CD8-positive, alpha-beta memory T cell (primary cell): ENCODE measurements at regions not wholly inside any gene's neighbourhood (a gene's known extent, or its start where the extent isn't known, plus 50 kb on each side); places are given as distances from the start of the nearest gene placed in this dataset.

Experiments used
- CTCF ChIA-PET: fragments of 350-600 bp; sonication (Branson Sonifier 250); formaldehyde crosslinking; loops from one replicate; lab custom pipeline; 2021; ENCODE audit warnings: antibody characterized with exemption; lab: Charles Lee
- POLR2A ChIA-PET: fragments of 350-600 bp; sonication (Branson Sonifier 250); formaldehyde crosslinking; loops from one replicate; lab custom pipeline; 2021; ENCODE audit warnings: antibody characterized with exemption; lab: Charles Lee
- DNase-seq, 5 donors: peaks; one replicate each; pipeline versions ENCODE4 v3.0.0 to v3.0.0-alpha.2; 2020 to 2022; ENCODE audit warnings: mixed read lengths in 1 of 5
- H3K27ac ChIP-seq: one replicate; pipeline ENCODE4 v1.7.0; 2013; ENCODE audit warnings: low read depth, mild to moderate bottlenecking, low read length, moderate library complexity
- H3K27me3 ChIP-seq: 2 replicates; pipeline ENCODE4 v1.7.0; 2013; ENCODE audit warnings: low read length, mild to moderate bottlenecking; ENCODE audit not compliant: insufficient read depth, poor library complexity, severe bottlenecking
- H3K36me3 ChIP-seq: 2 replicates; pipeline ENCODE4 v1.7.0; 2013; ENCODE audit warnings: mild to moderate bottlenecking, low read length, moderate library complexity; ENCODE audit not compliant: insufficient read depth
- H3K4me1 ChIP-seq: 2 replicates; pipeline ENCODE4 v1.7.0; 2013; ENCODE audit warnings: mild to moderate bottlenecking, low read length, moderate library complexity; ENCODE audit not compliant: insufficient read depth
- H3K4me3 ChIP-seq: 2 replicates; pipeline ENCODE4 v1.7.0; 2013; ENCODE audit warnings: mild to moderate bottlenecking, low read length
- H3K9me3 ChIP-seq: 2 replicates; pipeline ENCODE4 v1.7.0; 2013; ENCODE audit warnings: mild to moderate bottlenecking, low read length
- H3K27ac Mint-ChIP-seq, 8 donors: one replicate each; pipeline ENCODE4 v1.8.0; 2020 to 2021; ENCODE audit warnings: mixed read lengths in 8 of 8, mild to moderate bottlenecking in 6 of 8, inconsistent platforms in 3 of 8, moderate library complexity in 3 of 8
- H3K27me3 Mint-ChIP-seq, 2 donors: one replicate each; pipeline ENCODE4 v1.8.0; 2020 to 2021; ENCODE audit warnings: mixed read lengths in 2 of 2, mild to moderate bottlenecking in 1 of 2, moderate library complexity in 1 of 2
- H3K36me3 Mint-ChIP-seq, 3 donors: one replicate each; pipeline ENCODE4 v1.8.0; 2020 to 2021; ENCODE audit warnings: mixed read lengths in 3 of 3, inconsistent platforms in 1 of 3, mild to moderate bottlenecking in 1 of 3
- H3K4me1 Mint-ChIP-seq, 3 donors: one replicate each; pipeline ENCODE4 v1.8.0; 2020 to 2021; ENCODE audit warnings: mixed read lengths in 3 of 3, inconsistent platforms in 1 of 3, mild to moderate bottlenecking in 1 of 3
- H3K4me3 Mint-ChIP-seq, 7 donors: one replicate each; pipeline ENCODE4 v1.8.0; 2020 to 2021; ENCODE audit warnings: mixed read lengths in 7 of 7, mild to moderate bottlenecking in 6 of 7, moderate library complexity in 4 of 7, inconsistent platforms in 2 of 7
- H3K9me3 Mint-ChIP-seq, 5 donors: one replicate each; pipeline ENCODE4 v1.8.0; 2020 to 2022; ENCODE audit warnings: mixed read lengths in 5 of 5, mild to moderate bottlenecking in 3 of 5, moderate library complexity in 2 of 5, inconsistent platforms in 1 of 5

- ChIA-PET CTCF (no interaction called here), POLR2A (no interaction called here)
- no peaks in the 10 kb centered on the region for H3K36me3 Mint-ChIP-seq
- H3K4me1 ChIP-seq, result no peaks in the 10 kb centered on the region
- no peak overlapping the region for H3K27ac ChIP-seq
- no peak overlapping the region for H3K4me3 Mint-ChIP-seq
- H3K9me3 Mint-ChIP-seq, result peaks cover 0 to 2% (median under 1%) of the 10 kb centered on the region in 5 donors
- H3K4me3 ChIP-seq, result no peak overlapping the region
- H3K9me3 ChIP-seq, result no peaks in the 10 kb centered on the region
- DNase-seq, result no peak
- H3K4me1 Mint-ChIP-seq, result no peaks in the 10 kb centered on the region
- H3K27me3 Mint-ChIP-seq, result peaks cover 2 to 6% of the 10 kb centered on the region in 2 donors
- H3K27ac Mint-ChIP-seq, result no peak overlapping the region
- H3K36me3 ChIP-seq, result no peaks in the 10 kb centered on the region
- no peaks in the 10 kb centered on the region for H3K27me3 ChIP-seq
Measured at GRCh38 chr13:99136427-99136954, 64.2 kb upstream of the UBAC2 start.

GRCh38 chr13:99140831-99141230 is 59.8 kb upstream of the UBAC2 start:
- CTCF ChIA-PET, result no interaction called here

GRCh38 chr13:99143904-99144303 is 56.8 kb upstream of the UBAC2 start:
- DNase-seq, result no peak
- Histone ChIP-seq H3K4me3 (no peak overlapping the region), H3K36me3 (no peaks in the 10 kb centered on the region), H3K9me3 (no peaks in the 10 kb centered on the region), H3K27me3 (no peaks in the 10 kb centered on the region), H3K4me1 (no peaks in the 10 kb centered on the region), H3K27ac (no peak overlapping the region)
- no peak overlapping the region for H3K4me3 Mint-ChIP-seq
- no peaks in the 10 kb centered on the region for H3K36me3 Mint-ChIP-seq
- peaks cover 5 to 14% of the 10 kb centered on the region in 2 donors for H3K27me3 Mint-ChIP-seq
- H3K27ac Mint-ChIP-seq, result no peak overlapping the region
- ChIA-PET POLR2A (interaction anchor here (0.6 to 1.3 kb wide), 2 partner anchors 57 to 1159 kb away, joined by 6 to 8 read pairs; no protein-coding TSS in a partner anchor), CTCF (interaction anchor here (0.8 kb wide), 1 partner anchor 33 kb away, joined by 3 read pairs; no protein-coding TSS in a partner anchor)
- H3K9me3 Mint-ChIP-seq, result peaks cover 0 to 4% (median 2%) of the 10 kb centered on the region in 5 donors
- H3K4me1 Mint-ChIP-seq, result peaks cover 0 to 4% (median 0%) of the 10 kb centered on the region in 3 donors

More at GRCh38 chr13:99140831-99141230, 59.8 kb upstream of the UBAC2 start:
- Mint-ChIP-seq H3K9me3 (peaks cover 0 to 4% (median 2%) of the 10 kb centered on the region in 5 donors), H3K4me3 (no peak overlapping the region), H3K27me3 (peaks cover 2 to 14% of the 10 kb centered on the region in 2 donors), H3K36me3 (no peaks in the 10 kb centered on the region), H3K4me1 (no peaks in the 10 kb centered on the region), H3K27ac (no peak overlapping the region)
- H3K9me3 ChIP-seq, result no peaks in the 10 kb centered on the region
- no peaks in the 10 kb centered on the region for H3K4me1 ChIP-seq
- H3K36me3 ChIP-seq, result no peaks in the 10 kb centered on the region
- no peaks in the 10 kb centered on the region for H3K27me3 ChIP-seq
- POLR2A ChIA-PET, result no interaction called here
- no peak overlapping the region for H3K27ac ChIP-seq
- H3K4me3 ChIP-seq, result no peak overlapping the region
- DNase-seq, result no peak

GRCh38 chr13:99144306-99144705 is 56.3 kb upstream of the UBAC2 start:
- no peak for DNase-seq
- Mint-ChIP-seq H3K27ac (no peak overlapping the region), H3K4me1 (peaks cover 0 to 4% (median 0%) of the 10 kb centered on the region in 3 donors), H3K4me3 (no peak overlapping the region), H3K36me3 (no peaks in the 10 kb centered on the region), H3K27me3 (peaks cover 5 to 14% of the 10 kb centered on the region in 2 donors), H3K9me3 (peaks cover 0 to 4% (median 2%) of the 10 kb centered on the region in 5 donors)
- no peaks in the 10 kb centered on the region for H3K4me1 ChIP-seq
- CTCF ChIA-PET, result interaction anchor here (0.8 kb wide), 1 partner anchor 32 kb away, joined by 3 read pairs; no protein-coding TSS in a partner anchor
- no peak overlapping the region for H3K4me3 ChIP-seq
- H3K9me3 ChIP-seq, result no peaks in the 10 kb centered on the region
- no peaks in the 10 kb centered on the region for H3K27me3 ChIP-seq
- H3K36me3 ChIP-seq, result no peaks in the 10 kb centered on the region
- POLR2A ChIA-PET, result interaction anchor here (0.6 to 1.3 kb wide), 2 partner anchors 57 to 1159 kb away, joined by 6 to 8 read pairs; no protein-coding TSS in a partner anchor
- H3K27ac ChIP-seq, result no peak overlapping the region

- no peaks in the 10 kb centered on the region for H3K4me1 ChIP-seq
- Mint-ChIP-seq H3K9me3 (peaks cover 0 to 4% (median 2%) of the 10 kb centered on the region in 5 donors), H3K4me3 (no peak overlapping the region), H3K27ac (no peak overlapping the region), H3K36me3 (no peaks in the 10 kb centered on the region), H3K27me3 (peaks cover 5 to 14% of the 10 kb centered on the region in 2 donors), H3K4me1 (peaks cover 0 to 4% (median 0%) of the 10 kb centered on the region in 3 donors)
- CTCF ChIA-PET, result interaction anchor here (0.7 kb wide), 1 partner anchor 55 kb away, joined by 3 read pairs; no protein-coding TSS in a partner anchor
- H3K9me3 ChIP-seq, result no peaks in the 10 kb centered on the region
- POLR2A ChIA-PET, result no interaction called here
- no peak overlapping the region for H3K4me3 ChIP-seq
- H3K27me3 ChIP-seq, result no peaks in the 10 kb centered on the region
- H3K27ac ChIP-seq, result no peak overlapping the region
- no peaks in the 10 kb centered on the region for H3K36me3 ChIP-seq
- no peak for DNase-seq
Measured at GRCh38 chr13:99145461-99145860, 55.2 kb upstream of the UBAC2 start.

- ChIA-PET POLR2A (no interaction called here), CTCF (interaction anchor here (1.0 kb wide), 1 partner anchor 26 kb away, joined by 3 read pairs; no protein-coding TSS in a partner anchor)
- no peak for DNase-seq
- Mint-ChIP-seq H3K36me3 (no peaks in the 10 kb centered on the region), H3K9me3 (no peaks in the 10 kb centered on the region), H3K27ac (no peak overlapping the region), H3K4me3 (no peak overlapping the region), H3K27me3 (peaks cover 0 to 3% of the 10 kb centered on the region in 2 donors), H3K4me1 (peaks cover 0 to 4% (median 0%) of the 10 kb centered on the region in 3 donors)
- no peak overlapping the region for H3K27ac ChIP-seq
- no peak overlapping the region for H3K4me3 ChIP-seq
- no peaks in the 10 kb centered on the region for H3K36me3 ChIP-seq
- H3K27me3 ChIP-seq, result no peaks in the 10 kb centered on the region
- H3K4me1 ChIP-seq, result no peaks in the 10 kb centered on the region
- no peaks in the 10 kb centered on the region for H3K9me3 ChIP-seq
Measured at GRCh38 chr13:99150575-99151361, 49.9 kb upstream of the UBAC2 start.
